ENCODE measurements at regions not wholly inside any gene's neighbourhood (a gene's known extent, or its start where the extent isn't known, plus 50 kb on each side); places are given as distances from the start of the nearest gene placed in this dataset.

- TF ChIP-seq HDAC2 (IDR thresholded peaks at IDR 0.05; ENCODE audit: borderline replicate concordance in 1 of 2, low read depth in 2 of 2, low read length in 2 of 2) = no peak
- no peak for TF ChIP-seq CBX5 (IDR thresholded peaks at IDR 0.05; ENCODE audit: low read depth, low read length)
- no peak for TF ChIP-seq CTBP2 (IDR thresholded peaks at IDR 0.05; ENCODE audit: borderline replicate concordance, insufficient read depth, insufficient read length, low read length)
These were observed 354.9 kb upstream of the SEMA3C start (continued) for GRCh38 chr7:81273601-81274397.
